ENCODE measurements at regions not wholly inside any gene's neighbourhood (a gene's known extent, or its start where the extent isn't known, plus 50 kb on each side); places are given as distances from the start of the nearest gene placed in this dataset.

DNA sequence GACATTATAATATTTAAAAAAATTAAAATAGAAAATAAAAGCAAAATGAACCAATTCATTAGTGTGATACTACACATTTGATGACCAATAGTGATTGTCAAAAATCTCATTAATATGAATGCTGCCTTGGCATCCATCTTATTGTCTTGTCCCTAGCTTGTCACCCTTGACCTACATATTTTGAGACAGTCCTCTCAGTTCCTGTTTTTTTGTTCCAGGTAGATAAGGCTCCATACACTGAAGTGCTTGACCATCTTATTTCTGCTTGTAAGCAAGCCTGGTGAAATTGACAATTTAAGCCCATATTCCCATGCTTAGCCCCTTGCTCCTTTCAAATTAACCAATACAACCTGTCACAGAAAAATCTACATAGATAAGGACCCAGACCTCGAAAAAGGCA is 534.0 kb upstream of the FMR1 start:
- TF ChIP-seq, protein P1, sequence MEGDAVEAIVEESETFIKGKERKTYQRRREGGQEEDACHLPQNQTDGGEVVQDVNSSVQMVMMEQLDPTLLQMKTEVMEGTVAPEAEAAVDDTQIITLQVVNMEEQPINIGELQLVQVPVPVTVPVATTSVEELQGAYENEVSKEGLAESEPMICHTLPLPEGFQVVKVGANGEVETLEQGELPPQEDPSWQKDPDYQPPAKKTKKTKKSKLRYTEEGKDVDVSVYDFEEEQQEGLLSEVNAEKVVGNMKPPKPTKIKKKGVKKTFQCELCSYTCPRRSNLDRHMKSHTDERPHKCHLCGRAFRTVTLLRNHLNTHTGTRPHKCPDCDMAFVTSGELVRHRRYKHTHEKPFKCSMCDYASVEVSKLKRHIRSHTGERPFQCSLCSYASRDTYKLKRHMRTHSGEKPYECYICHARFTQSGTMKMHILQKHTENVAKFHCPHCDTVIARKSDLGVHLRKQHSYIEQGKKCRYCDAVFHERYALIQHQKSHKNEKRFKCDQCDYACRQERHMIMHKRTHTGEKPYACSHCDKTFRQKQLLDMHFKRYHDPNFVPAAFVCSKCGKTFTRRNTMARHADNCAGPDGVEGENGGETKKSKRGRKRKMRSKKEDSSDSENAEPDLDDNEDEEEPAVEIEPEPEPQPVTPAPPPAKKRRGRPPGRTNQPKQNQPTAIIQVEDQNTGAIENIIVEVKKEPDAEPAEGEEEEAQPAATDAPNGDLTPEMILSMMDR (IDR thresholded peaks at IDR 0.05): no peak
- no peak for TF ChIP-seq POLR2A (IDR thresholded peaks at IDR 0.05)

Data from thyroid gland (tissue), 4 donors.